ENCODE measurements at regions not wholly inside any gene's neighbourhood (a gene's known extent, or its start where the extent isn't known, plus 50 kb on each side); places are given as distances from the start of the nearest gene placed in this dataset.

GRCh38 chr5:36442352-36442751 lies 140.7 kb upstream of the RANBP3L start:
- DNase-seq (ENCODE audit: low spot score), result no peak

GRCh38 chr5:36442796-36443195 lies 141.1 kb upstream of the RANBP3L start:
- TF ChIP-seq, protein P1, sequence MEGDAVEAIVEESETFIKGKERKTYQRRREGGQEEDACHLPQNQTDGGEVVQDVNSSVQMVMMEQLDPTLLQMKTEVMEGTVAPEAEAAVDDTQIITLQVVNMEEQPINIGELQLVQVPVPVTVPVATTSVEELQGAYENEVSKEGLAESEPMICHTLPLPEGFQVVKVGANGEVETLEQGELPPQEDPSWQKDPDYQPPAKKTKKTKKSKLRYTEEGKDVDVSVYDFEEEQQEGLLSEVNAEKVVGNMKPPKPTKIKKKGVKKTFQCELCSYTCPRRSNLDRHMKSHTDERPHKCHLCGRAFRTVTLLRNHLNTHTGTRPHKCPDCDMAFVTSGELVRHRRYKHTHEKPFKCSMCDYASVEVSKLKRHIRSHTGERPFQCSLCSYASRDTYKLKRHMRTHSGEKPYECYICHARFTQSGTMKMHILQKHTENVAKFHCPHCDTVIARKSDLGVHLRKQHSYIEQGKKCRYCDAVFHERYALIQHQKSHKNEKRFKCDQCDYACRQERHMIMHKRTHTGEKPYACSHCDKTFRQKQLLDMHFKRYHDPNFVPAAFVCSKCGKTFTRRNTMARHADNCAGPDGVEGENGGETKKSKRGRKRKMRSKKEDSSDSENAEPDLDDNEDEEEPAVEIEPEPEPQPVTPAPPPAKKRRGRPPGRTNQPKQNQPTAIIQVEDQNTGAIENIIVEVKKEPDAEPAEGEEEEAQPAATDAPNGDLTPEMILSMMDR (IDR thresholded peaks at IDR 0.05; ENCODE audit: extremely low read depth, missing control alignments), result no peak
- DNase-seq (ENCODE audit: low spot score), result no peak

More at GRCh38 chr5:36442352-36442751, 140.7 kb upstream of the RANBP3L start:
- TF ChIP-seq, protein P1 (IDR thresholded peaks at IDR 0.05; ENCODE audit: extremely low read depth, missing control alignments), result no peak

DNA sequence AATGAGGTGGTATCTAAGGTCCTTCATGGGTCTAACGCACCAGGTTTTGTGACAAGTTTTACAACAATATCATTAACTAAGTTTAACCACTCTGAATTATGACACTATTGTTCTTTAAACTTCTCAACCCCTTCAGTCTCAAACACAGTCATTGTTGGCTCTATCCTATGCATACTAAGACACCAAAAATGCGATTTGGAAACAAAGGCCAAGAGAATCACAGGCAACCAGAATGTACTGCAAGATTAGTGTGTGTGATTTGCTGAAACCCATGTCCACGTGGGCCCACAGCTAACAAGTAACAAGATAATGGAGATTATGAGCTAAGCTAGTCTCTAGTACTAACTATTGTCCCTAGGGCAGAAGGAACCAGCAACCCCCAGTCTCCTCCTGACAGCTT lies 142.2 kb upstream of the RANBP3L start:
- TF ChIP-seq, protein P1 (IDR thresholded peaks at IDR 0.05; ENCODE audit: extremely low read depth, missing control alignments), result no peak
- DNase-seq (ENCODE audit: low spot score), result no peak

GRCh38 chr5:36444582-36445418 lies 143.1 kb upstream of the RANBP3L start:
- no peak for DNase-seq (ENCODE audit: low spot score)
- TF ChIP-seq, protein P1 (IDR thresholded peaks at IDR 0.05; ENCODE audit: extremely low read depth, missing control alignments), result no peak

- DNase-seq (ENCODE audit: low spot score), result no peak
Measured at GRCh38 chr5:36447776-36448175, 146.1 kb upstream of the RANBP3L start.

GRCh38 chr5:36450229-36451014 lies 148.7 kb upstream of the RANBP3L start:
- DNase-seq (ENCODE audit: low spot score), result no peak
- TF ChIP-seq, protein P1 (IDR thresholded peaks at IDR 0.05; ENCODE audit: extremely low read depth, missing control alignments), result no peak

More at GRCh38 chr5:36447776-36448175, 146.1 kb upstream of the RANBP3L start:
- TF ChIP-seq, protein P1 (IDR thresholded peaks at IDR 0.05; ENCODE audit: extremely low read depth, missing control alignments), result no peak

Data from GM20000 (cell line).